ENCODE measurements at regions not wholly inside any gene's neighbourhood (a gene's known extent, or its start where the extent isn't known, plus 50 kb on each side); places are given as distances from the start of the nearest gene placed in this dataset.

DNA sequence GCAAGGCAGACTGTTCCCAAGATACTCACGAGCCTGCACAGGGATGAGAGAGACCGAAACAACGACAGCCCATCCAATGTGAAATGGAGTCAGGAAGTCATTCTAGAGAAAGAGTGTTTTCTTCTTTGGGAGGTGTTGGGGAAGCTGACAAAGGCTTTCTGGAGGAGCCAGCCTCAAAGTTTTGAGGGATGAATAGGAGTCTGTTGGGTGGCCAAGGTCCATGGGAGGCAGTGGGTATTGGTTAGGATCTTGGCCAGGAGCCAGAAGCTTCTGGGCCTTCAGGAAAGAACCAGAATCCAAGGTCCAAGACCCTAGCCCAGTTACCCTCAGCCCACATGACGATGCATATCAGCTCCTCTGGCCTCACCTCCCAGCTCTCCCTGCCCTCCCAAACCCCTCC, 59.9 kb upstream of the SHISAL1 start:
- Histone ChIP-seq H2AFZ (ENCODE audit: control insufficient read depth, low read depth, low read length) (no peak overlapping the region), H3K79me2 (ENCODE audit: control insufficient read depth, insufficient read depth, low read length) (no peaks in the 10 kb centered on the region), H3K4me2 (ENCODE audit: control insufficient read depth, insufficient read depth) (no peak overlapping the region), H3K4me3 (no peak overlapping the region), H3K36me3 (ENCODE audit: control insufficient read depth in 2 of 2, insufficient read depth in 2 of 2, low read length in 1 of 2) (no peaks in the 10 kb centered on the region), H3K4me1 (ENCODE audit: control insufficient read depth, insufficient read depth, low read length) (no peaks in the 10 kb centered on the region), H3K27ac (ENCODE audit: control insufficient read depth, insufficient read depth) (no peak overlapping the region), H3K9me3 (replicated peaks; ENCODE audit: control insufficient read depth, insufficient read depth, low read length) (no peaks in the 10 kb centered on the region; the same call in 2 of the 3 replicates), H3K9ac (ENCODE audit: control insufficient read depth, insufficient read depth, low read length) (no peak overlapping the region), H4K20me1 (ENCODE audit: control insufficient read depth, insufficient read depth) (no peaks in the 10 kb centered on the region), H3K27me3 (replicated peaks in 1 of 2; ENCODE audit: control insufficient read depth in 2 of 2, insufficient read depth in 2 of 2, low read length in 1 of 2) (no peaks in the 10 kb centered on the region)
- ATAC-seq (no peak), FAIRE-seq (no peak), DNase-seq (ENCODE audit: low read depth, low spot score) (no peak)
- TF ChIP-seq, protein P1, sequence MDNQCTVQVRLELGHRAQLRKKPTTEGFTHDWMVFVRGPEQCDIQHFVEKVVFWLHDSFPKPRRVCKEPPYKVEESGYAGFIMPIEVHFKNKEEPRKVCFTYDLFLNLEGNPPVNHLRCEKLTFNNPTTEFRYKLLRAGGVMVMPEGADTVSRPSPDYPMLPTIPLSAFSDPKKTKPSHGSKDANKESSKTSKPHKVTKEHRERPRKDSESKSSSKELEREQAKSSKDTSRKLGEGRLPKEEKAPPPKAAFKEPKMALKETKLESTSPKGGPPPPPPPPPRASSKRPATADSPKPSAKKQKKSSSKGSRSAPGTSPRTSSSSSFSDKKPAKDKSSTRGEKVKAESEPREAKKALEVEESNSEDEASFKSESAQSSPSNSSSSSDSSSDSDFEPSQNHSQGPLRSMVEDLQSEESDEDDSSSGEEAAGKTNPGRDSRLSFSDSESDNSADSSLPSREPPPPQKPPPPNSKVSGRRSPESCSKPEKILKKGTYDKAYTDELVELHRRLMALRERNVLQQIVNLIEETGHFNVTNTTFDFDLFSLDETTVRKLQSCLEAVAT (IDR thresholded peaks at IDR 0.05), result no peak
- no peak for TF ChIP-seq SMC3 (IDR thresholded peaks at IDR 0.05; ENCODE audit: borderline replicate concordance, low read length)
- no peak for TF ChIP-seq HDAC6 (IDR thresholded peaks at IDR 0.05; ENCODE audit: unreplicated experiment)
- no peak for TF ChIP-seq ETV6 (conservative IDR thresholded peaks at IDR 0.05 in 1 of 2, IDR thresholded peaks at IDR 0.05 in 1 of 2; ENCODE audit: borderline replicate concordance in 1 of 2, low read depth in 1 of 2)
- WGBS (ENCODE audit: insufficient coverage, insufficient replicate concordance, low lambda C conversion rate, missing lambda C conversion rate), result 16% methylated on average over 4 of the region's 4 CpGs
- intact Hi-C loops (cut with micrococcal nuclease; ENCODE audit: unreplicated experiment) (no loop called here), in situ Hi-C loops (cut with MboI) (loop anchor here (25.0 kb wide), 1 partner anchor 515 kb away; no protein-coding TSS in a partner anchor)
- BruUV-seq (replicated peaks), result no TSS peak
- ChIA-PET CTCF (no interaction called here), POLR2A (no interaction called here), RAD21 (ENCODE audit: unreplicated experiment) (no interaction called here), SMC1A (ENCODE audit: uncharacterized antibody, unreplicated experiment) (no interaction called here)

DNA sequence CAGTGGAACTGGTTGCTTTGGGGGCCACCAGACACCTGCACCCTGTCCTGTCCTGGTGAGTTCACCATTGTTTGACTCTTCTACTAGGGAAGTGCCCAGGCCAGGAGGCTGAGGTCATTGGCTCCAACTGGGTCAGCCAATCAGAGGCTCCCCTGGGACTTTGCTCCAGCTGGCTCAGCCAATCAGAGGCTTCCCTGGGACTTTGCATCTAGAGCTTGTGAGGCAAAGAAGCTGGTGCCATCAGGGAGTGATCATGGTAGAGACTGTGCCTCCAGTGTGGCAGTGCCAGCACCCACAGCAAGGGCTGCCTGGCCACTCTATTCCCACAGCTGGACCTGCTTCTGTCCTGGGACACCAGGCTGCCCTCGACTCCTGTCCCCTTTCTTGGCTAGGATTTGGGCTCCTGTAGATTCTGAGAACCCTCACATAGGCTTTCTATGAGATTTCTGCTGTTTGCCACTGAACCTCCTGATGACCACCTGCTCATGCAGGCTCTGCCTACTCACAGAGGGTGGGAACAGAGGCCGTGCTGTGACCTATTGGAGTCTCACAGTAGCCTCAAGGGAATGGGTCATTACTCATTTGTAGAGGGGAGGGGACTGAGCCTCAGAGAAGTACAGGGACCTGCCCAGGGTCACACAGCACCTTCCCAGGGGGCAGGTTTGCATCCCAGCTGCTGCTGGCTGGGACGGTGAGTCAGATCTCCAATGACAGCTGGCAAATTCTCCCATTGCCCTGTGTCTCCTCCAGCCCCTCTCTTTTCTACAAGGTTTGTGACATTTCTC, 59.2 kb upstream of the SHISAL1 start:
- ChIA-PET SMC1A (ENCODE audit: uncharacterized antibody, unreplicated experiment) (no interaction called here), POLR2A (no interaction called here), RAD21 (ENCODE audit: unreplicated experiment) (no interaction called here), CTCF (no interaction called here)
- Histone ChIP-seq H3K9ac (ENCODE audit: control insufficient read depth, insufficient read depth, low read length) (no peak overlapping the region), H3K9me3 (replicated peaks; ENCODE audit: control insufficient read depth, insufficient read depth, low read length) (no peaks in the 10 kb centered on the region; the same call in 2 of the 3 replicates), H2AFZ (ENCODE audit: control insufficient read depth, low read depth, low read length) (no peak overlapping the region), H3K79me2 (ENCODE audit: control insufficient read depth, insufficient read depth, low read length) (no peaks in the 10 kb centered on the region), H3K27me3 (replicated peaks in 1 of 2; ENCODE audit: control insufficient read depth in 2 of 2, insufficient read depth in 2 of 2, low read length in 1 of 2) (no peaks in the 10 kb centered on the region), H3K4me1 (ENCODE audit: control insufficient read depth, insufficient read depth, low read length) (no peaks in the 10 kb centered on the region), H4K20me1 (ENCODE audit: control insufficient read depth, insufficient read depth) (no peaks in the 10 kb centered on the region), H3K27ac (ENCODE audit: control insufficient read depth, insufficient read depth) (no peak overlapping the region), H3K36me3 (ENCODE audit: control insufficient read depth in 2 of 2, insufficient read depth in 2 of 2, low read length in 1 of 2) (no peaks in the 10 kb centered on the region), H3K4me3 (no peak overlapping the region), H3K4me2 (ENCODE audit: control insufficient read depth, insufficient read depth) (no peak overlapping the region)
- intact Hi-C loops (cut with micrococcal nuclease; ENCODE audit: unreplicated experiment) (no loop called here), in situ Hi-C loops (cut with MboI) (loop anchor here (25.0 kb wide), 1 partner anchor 515 kb away; no protein-coding TSS in a partner anchor)
- no TSS peak for BruUV-seq (replicated peaks)
- TF ChIP-seq, protein P2, sequence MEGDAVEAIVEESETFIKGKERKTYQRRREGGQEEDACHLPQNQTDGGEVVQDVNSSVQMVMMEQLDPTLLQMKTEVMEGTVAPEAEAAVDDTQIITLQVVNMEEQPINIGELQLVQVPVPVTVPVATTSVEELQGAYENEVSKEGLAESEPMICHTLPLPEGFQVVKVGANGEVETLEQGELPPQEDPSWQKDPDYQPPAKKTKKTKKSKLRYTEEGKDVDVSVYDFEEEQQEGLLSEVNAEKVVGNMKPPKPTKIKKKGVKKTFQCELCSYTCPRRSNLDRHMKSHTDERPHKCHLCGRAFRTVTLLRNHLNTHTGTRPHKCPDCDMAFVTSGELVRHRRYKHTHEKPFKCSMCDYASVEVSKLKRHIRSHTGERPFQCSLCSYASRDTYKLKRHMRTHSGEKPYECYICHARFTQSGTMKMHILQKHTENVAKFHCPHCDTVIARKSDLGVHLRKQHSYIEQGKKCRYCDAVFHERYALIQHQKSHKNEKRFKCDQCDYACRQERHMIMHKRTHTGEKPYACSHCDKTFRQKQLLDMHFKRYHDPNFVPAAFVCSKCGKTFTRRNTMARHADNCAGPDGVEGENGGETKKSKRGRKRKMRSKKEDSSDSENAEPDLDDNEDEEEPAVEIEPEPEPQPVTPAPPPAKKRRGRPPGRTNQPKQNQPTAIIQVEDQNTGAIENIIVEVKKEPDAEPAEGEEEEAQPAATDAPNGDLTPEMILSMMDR (IDR thresholded peaks at IDR 0.05 in 2 of 3, conservative IDR thresholded peaks at IDR 0.05 in 1 of 3; ENCODE audit: control insufficient read depth in 2 of 3, extremely low read depth in 1 of 3, insufficient read depth in 1 of 3, low read depth in 3 of 3, low read length in 3 of 3), result no peak
- no peak for TF ChIP-seq SUZ12 (IDR thresholded peaks at IDR 0.05; ENCODE audit: unreplicated experiment)
- TF ChIP-seq, protein P3, sequence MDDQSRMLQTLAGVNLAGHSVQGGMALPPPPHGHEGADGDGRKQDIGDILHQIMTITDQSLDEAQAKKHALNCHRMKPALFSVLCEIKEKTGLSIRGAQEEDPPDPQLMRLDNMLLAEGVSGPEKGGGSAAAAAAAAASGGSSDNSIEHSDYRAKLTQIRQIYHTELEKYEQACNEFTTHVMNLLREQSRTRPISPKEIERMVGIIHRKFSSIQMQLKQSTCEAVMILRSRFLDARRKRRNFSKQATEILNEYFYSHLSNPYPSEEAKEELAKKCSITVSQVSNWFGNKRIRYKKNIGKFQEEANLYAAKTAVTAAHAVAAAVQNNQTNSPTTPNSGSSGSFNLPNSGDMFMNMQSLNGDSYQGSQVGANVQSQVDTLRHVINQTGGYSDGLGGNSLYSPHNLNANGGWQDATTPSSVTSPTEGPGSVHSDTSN (IDR thresholded peaks at IDR 0.05; ENCODE audit: insufficient replicate concordance, low read depth, low read length), result no peak
- no peak for TF ChIP-seq YBX1 (IDR thresholded peaks at IDR 0.05)
- TF ChIP-seq RAD21 (IDR thresholded peaks at IDR 0.05; ENCODE audit: insufficient read depth, low read depth, low read length), result no peak
- no peak for TF ChIP-seq RAD51 (IDR thresholded peaks at IDR 0.05)
- ATAC-seq (no peak), DNase-seq (ENCODE audit: low read depth, low spot score) (no peak), FAIRE-seq (no peak)
- 0% methylated on average over 3 of the region's 3 CpGs for WGBS (ENCODE audit: insufficient coverage, insufficient replicate concordance, low lambda C conversion rate, missing lambda C conversion rate)

Data from GM12878 (cell line).